ENCODE measurements at regions not wholly inside any gene's neighbourhood (a gene's known extent, or its start where the extent isn't known, plus 50 kb on each side); places are given as distances from the start of the nearest gene placed in this dataset.
"Not testable (repeated sequence)": the region's sequence is repeated elsewhere in the genome, so short reads cannot be mapped to it uniquely, and the experiment has no call there.

GRCh38 chr5:97544678-97545077 is 361.6 kb upstream of the RIOK2 start:
- no peak for DNase-seq (ENCODE audit: low read depth)

- DNase-seq (ENCODE audit: low read depth), result no peak
Observed at GRCh38 chr5:97545446-97545845, 362.4 kb upstream of the RIOK2 start.

DNA sequence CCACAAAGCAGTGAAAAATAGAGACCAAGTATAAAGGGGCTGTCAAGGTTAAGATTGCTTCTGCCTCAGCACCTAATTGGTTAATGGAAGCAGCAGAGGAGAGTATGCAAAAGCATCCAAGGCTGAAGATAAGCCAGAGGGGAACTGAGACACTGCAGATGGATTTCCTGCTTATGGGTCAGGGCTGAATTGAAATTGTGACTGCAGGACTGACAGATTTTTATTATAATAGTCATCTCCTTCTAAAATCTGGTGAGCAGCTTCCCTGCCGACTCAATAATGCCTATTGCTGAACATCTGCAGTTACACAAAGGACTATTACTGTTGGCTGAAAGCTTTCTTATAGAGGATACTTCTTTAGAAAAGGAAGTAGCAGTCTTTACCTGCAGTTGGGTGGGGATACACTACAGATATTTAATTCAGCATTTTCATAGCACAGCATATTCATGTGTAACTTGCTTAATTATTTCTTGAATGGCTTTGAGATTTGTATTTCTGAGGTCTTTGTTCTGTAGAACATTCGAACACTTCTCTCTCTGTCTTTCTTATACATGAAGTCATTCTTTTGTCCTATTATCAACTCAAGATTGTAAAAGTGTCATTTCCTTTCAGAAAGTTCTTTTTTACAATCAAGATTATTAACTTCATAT is 363.0 kb upstream of the RIOK2 start:
- DNase-seq (ENCODE audit: low read depth), result no peak

DNA sequence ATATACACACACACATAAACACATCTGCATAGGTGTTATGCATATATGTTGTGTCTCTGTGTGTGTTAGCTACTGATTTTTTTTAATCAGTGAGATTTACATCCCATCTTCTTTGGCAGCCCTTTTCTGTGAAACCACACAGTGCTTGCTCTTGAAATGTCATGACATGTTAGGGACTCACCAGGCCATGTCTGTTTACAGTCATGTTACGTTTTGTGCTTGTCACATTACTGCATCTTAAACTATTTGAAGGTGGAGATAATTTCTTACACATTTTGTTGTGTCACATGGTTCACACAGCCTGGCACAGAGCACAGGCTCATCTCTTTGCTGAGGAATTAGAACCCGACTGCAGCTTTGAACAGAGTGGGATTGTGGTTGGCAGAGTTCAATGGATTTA is 364.4 kb upstream of the RIOK2 start:
- no peak for DNase-seq (ENCODE audit: low read depth)

DNA sequence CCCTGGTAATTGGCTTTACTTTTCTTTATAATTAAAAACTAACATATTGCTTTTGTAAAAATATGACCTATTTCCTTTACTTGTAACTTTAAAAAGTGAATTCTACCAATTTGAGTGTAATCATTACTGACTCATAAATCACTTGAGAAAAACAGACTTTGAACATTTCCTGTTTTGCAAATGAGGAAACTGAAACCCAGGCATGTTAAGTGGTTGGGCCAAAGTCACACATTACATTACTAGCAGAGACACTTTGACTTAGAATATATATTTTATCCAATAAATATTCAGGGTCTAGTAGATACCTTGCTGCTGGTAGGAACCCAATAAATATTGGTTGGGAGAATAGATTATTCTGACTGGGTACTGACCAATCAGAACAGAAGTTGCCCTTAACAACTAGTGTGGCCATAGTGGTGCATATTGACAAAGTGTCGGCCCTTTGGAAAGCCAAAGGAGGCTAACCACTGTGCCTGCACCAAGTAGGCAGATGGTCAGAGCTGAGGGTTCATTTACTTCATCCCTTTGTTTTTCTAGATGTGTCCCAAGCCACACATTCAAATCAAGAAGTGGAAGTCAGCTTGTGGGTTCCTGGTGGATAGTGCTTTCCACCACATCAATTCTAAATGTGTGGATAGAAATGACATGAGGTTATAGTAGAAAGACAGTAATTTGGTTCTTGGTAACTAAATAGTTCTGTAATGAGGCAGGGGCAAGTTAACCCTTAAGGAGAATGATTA is 365.1 kb upstream of the RIOK2 start:
- DNase-seq (ENCODE audit: low read depth), result no peak

GRCh38 chr5:97548739-97549080 is 365.7 kb upstream of the RIOK2 start:
- DNase-seq (ENCODE audit: low read depth), result no peak

- DNase-seq (ENCODE audit: low read depth), result no peak
Observed at GRCh38 chr5:97549496-97549895, 366.4 kb upstream of the RIOK2 start.

GRCh38 chr5:97550164-97550563 is 367.1 kb upstream of the RIOK2 start:
- DNase-seq (ENCODE audit: low read depth), result no peak

GRCh38 chr5:97550818-97551217 is 367.8 kb upstream of the RIOK2 start:
- DNase-seq (ENCODE audit: low read depth), result no peak

DNA sequence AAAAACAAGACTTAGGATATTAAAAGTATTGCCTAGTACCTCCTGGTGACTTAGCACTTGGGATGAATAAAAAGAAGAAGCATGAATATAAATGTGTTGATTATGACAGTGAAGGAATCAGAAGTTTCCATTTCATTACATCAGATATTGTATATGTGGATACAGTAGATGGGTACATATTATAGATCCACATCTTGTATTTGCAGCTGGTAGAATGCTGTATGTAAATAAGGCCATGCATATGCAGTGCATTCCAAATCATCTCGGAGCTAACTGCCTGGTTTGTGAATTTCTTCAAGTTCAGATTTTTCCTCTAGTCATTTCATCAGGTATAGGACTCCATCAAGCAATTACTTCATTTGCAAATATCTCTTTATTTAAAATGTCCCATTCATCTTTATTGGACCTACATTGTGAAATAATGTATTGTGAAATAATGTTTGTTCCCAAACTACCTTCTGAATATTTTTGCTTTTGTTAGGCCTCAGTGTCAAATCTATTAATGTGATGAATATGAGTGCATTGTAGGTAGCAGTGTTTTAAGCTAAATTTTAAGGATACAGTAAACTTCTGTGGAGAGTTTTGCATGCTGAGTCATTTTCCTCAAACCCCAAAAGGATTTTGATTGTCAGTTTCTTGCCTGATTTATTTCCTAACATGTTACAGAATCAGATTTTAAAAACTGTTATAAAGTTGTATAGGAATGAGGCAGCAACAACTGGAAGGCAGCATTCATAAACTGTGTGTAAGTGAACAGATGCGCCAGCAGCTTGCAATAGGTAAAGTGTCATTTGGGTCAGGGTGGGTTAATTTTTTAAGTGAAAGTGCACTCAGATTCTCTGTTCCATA is 370.8 kb upstream of the RIOK2 start:
- no peak for DNase-seq (ENCODE audit: low read depth)

- no peak for DNase-seq (ENCODE audit: low read depth)
Observed at GRCh38 chr5:97554977-97555643, 372.1 kb upstream of the RIOK2 start.

DNA sequence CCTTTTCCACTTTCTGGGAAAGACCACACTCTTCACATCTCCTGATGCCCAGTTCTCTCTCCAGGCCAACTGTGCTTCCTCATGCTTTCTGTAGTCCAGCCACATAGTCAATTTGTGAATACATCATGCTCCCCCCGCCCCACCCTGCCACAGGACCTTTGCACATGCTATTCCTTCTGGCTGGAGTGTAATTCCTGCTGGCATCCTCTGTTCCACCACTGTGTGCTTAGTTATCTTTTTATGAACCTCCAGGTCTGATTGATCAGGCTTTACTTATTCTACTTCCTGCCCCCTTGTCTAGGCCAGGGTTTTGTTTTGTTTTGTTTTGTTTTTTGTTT is 372.6 kb upstream of the RIOK2 start:
- DNase-seq (ENCODE audit: low read depth), result no peak

- DNase-seq (ENCODE audit: low read depth), result no peak
Observed at GRCh38 chr5:97559827-97560598, 377.0 kb upstream of the RIOK2 start.

GRCh38 chr5:97560599-97560993 is 377.5 kb upstream of the RIOK2 start:
- DNase-seq (ENCODE audit: low read depth), result no peak

DNA sequence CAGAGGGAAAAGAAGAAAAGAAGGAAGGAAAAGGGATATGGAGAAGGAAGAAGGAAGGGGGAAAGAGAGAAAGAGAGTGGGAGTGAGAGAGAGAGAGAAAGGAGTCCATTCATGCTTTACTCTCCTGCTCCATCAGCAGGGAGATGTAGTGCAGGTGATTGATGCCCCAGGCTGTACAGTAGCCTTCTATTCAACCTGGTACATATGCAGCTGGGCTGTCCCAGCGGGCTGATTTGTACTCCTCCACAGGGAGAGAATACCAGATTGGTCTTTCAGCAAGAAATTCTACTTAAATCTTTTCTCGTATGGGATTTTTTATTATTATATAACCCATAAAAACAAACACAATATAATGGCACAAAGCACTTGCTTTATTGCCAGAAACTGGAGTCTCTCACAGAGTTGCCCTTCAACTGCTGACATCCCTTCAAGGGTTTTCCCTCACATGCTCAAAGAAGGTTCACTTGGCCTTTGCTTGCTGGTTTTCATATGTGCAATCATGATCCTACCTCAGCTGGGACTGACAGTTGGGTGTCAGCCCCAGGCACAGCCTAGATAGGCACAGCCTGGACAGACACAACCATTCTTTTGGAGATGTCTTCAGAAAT is 380.1 kb upstream of the RIOK2 start:
- no peak for DNase-seq (ENCODE audit: low read depth)

- DNase-seq (ENCODE audit: low read depth), result no peak
Observed at GRCh38 chr5:97568382-97568781, 385.3 kb upstream of the RIOK2 start.

DNA sequence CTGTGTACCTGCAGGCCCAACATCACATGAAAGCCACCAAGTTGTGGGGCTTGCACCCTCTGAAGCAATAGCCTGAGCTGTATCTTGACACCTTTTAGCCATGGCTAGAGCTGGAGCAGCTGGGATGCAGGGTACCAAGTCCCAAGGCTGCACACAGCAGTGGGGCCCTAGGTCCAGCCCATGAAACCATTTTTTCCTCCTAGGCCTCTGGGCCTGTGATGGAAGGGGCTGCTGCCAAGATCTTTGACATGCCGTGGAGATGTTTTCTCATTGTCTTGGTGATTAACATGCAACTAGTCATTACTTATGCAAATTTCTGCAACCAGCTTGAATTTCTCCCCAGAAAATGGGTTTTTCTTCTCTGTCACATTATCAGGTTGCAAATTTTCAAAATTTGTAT is 387.2 kb upstream of the RIOK2 start:
- no peak for DNase-seq (ENCODE audit: low read depth)

- DNase-seq (ENCODE audit: low read depth), result no peak
Observed at GRCh38 chr5:97575322-97575721, 392.3 kb upstream of the RIOK2 start.

DNA sequence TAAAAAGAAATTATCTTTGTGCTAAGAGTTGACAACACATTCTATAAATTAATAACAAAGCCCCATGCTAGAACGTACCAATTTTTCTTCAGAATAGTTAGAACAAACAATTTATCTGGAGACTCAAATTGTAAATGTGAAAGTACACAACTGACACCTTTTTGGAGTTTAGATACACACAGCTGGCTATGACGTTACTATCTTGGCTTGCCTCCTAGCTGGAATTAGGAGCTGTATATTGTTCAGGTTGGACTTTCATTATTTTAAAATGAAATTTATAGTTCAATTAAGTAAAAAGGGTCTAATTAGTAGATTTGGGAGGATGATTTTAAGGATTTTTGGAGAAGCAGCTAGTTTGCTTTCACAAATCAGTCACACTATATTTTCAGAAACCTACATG is 393.9 kb upstream of the RIOK2 start:
- DNase-seq (ENCODE audit: low read depth), result no peak

GRCh38 chr5:97579977-97580376 is 396.9 kb upstream of the RIOK2 start:
- DNase-seq (ENCODE audit: low read depth), result not testable (repeated sequence)

GRCh38 chr5:97580746-97581145 is 397.7 kb upstream of the RIOK2 start:
- DNase-seq (ENCODE audit: low read depth), result no peak

DNA sequence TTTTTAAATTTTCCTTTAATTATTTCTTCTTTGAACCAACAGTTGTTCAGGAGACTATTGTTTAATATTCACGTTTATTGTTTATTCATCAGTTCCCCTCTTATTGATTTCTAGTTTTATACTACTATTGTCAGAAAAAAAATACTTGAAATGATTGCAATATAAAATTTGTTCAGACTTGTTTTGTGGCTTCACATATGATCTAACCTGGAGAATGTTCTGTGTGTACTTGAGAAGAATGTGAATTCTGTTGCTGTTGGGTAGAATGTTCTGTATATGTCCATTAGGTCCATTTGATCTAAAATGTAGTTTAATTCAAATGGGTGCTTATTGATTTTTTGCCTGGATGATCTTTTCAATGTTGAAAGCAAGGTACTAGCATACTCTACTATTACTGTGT is 408.7 kb upstream of the RIOK2 start:
- no peak for DNase-seq (ENCODE audit: low read depth)

Measured in CMK (cell line).